Right atrium auricular region (tissue), 2 donors: ENCODE measurements at regions not wholly inside any gene's neighbourhood (a gene's known extent, or its start where the extent isn't known, plus 50 kb on each side); places are given as distances from the start of the nearest gene placed in this dataset.

Source experiments
- DNase-seq: peaks from one replicate; pipeline ENCODE4 v3.0.0-alpha.2; 2019; ENCODE audit warnings: low spot score
- H3K27ac ChIP-seq, 2 donors: fragments of 200-600 bp; sonication (generic); 1 replicate in 1 of 2; 2 replicates in 1 of 2; pipeline ENCODE4 v1.5.1; 2016 to 2019
- H3K27me3 ChIP-seq, 2 donors: fragments of 200-600 bp; sonication (generic); one replicate each; pipeline versions ENCODE4 v1.5.1 to v1.6.0; 2017 to 2019
- H3K36me3 ChIP-seq: fragments of 200-600 bp; sonication (generic); one replicate; pipeline ENCODE4 v1.5.1; 2016
- H3K4me1 ChIP-seq, 2 donors: fragments of 200-600 bp; sonication (generic); one replicate each; pipeline versions ENCODE4 v1.5.1 to v1.6.0; 2017 to 2019
- H3K4me3 ChIP-seq, 2 donors: fragments of 200-600 bp; sonication (generic); 1 replicate in 1 of 2; 2 replicates in 1 of 2; pipeline ENCODE4 v1.5.1; 2017 to 2019; ENCODE audit warnings: mild to moderate bottlenecking in 1 of 2, moderate library complexity in 1 of 2
- H3K9me3 ChIP-seq, 2 donors: fragments of 200-600 bp; sonication (generic); one replicate each; pipeline ENCODE4 v1.5.1; 2019
- TF ChIP-seq, protein P1 (sequence below), 2 donors: fragments of 200-600 bp; sonication (generic); IDR thresholded peaks; one replicate each; pipeline ENCODE4 v1.5.1; 2019; ENCODE audit warnings: antibody characterized with exemption in 2 of 2

DNA sequence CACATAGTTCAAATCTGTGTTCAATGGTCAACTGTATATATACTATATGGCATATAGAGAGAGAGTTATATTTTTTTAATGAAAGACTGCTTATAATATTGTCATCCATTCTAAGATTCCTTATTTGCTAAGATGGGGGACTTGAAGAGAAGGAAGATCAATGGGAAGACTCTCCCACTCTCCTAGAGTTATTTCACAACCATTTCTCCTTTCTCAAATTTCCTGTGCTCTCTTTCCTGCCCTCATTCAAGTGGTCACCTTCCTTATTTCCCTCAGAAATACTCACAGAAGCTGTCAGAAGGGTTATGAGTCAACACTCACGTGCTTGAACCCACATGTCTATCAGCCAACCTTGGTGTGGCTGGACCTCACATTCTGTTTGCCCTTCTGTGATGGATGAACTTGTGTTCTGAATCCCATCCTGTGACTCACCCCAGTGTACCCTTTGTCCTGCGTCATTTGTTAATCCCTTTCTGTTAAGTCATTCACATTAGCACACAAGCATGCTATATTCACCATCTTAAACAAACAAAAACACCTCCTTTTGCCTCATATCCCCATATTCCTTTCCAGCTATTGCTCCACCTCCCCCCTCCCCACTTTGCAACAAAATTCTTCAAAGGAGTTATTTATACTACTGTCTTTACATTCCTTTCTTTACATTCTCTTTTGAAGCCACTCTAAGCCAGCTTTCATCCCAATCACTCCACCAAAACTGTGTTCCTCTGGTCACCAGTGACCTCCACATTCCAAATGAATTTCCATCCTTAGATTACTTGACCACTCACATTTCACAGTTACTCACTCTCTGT lies 279.3 kb upstream of the TCF21 start:
- Histone ChIP-seq H3K4me1 (no peaks in the 10 kb centered on the region), H3K9me3 (no peaks in the 10 kb centered on the region), H3K36me3 (no peaks in the 10 kb centered on the region), H3K27me3 (no peaks in the 10 kb centered on the region), H3K4me3 (no peak overlapping the region), H3K27ac (no peak overlapping the region)
- DNase-seq = no peak
- TF ChIP-seq, protein P1, sequence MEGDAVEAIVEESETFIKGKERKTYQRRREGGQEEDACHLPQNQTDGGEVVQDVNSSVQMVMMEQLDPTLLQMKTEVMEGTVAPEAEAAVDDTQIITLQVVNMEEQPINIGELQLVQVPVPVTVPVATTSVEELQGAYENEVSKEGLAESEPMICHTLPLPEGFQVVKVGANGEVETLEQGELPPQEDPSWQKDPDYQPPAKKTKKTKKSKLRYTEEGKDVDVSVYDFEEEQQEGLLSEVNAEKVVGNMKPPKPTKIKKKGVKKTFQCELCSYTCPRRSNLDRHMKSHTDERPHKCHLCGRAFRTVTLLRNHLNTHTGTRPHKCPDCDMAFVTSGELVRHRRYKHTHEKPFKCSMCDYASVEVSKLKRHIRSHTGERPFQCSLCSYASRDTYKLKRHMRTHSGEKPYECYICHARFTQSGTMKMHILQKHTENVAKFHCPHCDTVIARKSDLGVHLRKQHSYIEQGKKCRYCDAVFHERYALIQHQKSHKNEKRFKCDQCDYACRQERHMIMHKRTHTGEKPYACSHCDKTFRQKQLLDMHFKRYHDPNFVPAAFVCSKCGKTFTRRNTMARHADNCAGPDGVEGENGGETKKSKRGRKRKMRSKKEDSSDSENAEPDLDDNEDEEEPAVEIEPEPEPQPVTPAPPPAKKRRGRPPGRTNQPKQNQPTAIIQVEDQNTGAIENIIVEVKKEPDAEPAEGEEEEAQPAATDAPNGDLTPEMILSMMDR (IDR thresholded peaks at IDR 0.05) = no peak

DNA sequence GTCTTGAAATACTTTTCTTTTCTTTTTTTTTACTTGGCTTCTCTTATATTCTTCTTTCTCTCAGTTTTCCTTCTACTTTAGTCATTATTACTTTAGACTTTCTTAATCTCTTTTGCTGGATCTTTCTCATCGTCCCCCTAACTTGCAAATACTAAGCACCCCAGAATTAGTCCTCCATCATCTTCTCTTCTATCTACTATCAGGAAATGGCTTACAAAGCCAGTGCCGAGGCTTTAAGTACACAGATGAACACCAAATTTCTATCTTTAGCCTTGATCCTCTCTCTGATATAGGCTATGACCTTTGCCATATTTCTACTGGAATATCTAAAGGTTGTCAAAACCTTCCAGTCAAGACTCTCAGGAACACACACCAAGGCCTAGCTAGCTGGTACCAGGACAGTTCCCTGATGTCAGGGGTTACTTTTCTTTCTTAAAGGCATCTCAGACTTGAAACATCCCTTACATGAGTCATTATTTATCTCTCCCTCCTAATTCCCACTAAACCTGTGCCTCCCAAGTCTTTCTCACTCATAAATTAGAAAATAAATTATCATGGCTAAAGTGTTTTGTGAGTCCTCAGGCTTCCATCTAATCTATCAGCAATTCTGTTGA lies 278.6 kb upstream of the TCF21 start:
- Histone ChIP-seq H3K9me3 (no peaks in the 10 kb centered on the region), H3K36me3 (no peaks in the 10 kb centered on the region)

DNA sequence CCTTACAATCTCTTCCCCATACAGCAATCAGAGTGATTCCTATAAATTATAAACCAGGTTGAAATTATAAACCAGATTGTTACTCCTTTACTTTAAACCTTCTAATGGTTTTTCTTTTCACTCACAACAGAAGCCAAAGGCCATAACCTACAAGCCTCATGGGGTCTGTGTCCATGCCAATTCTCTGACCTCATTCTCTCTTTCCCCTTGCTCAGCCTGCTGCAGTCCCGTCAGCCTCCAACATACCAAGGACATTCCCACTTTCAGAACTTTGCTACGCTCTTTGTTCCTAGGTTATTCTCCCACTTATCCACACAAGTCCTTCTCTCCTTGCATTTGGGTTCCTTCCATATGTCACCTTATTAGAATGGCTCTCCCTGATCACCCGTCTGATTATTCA lies 277.9 kb upstream of the TCF21 start:
- no peak for DNase-seq
- H3K9me3 ChIP-seq = no peaks in the 10 kb centered on the region
- H3K4me3 ChIP-seq = no peak overlapping the region
- no peaks in the 10 kb centered on the region for H3K36me3 ChIP-seq
- no peaks in the 10 kb centered on the region for H3K27me3 ChIP-seq
- H3K4me1 ChIP-seq = no peaks in the 10 kb centered on the region
- TF ChIP-seq, protein P1 (IDR thresholded peaks at IDR 0.05) = no peak
- H3K27ac ChIP-seq = no peak overlapping the region

More for the DNA sequence above, 278.6 kb upstream of the TCF21 start:
- no peak for DNase-seq
- H3K27me3 ChIP-seq = no peaks in the 10 kb centered on the region
- no peak overlapping the region for H3K4me3 ChIP-seq
- no peak overlapping the region for H3K27ac ChIP-seq
- TF ChIP-seq, protein P1 (IDR thresholded peaks at IDR 0.05) = no peak
- no peaks in the 10 kb centered on the region for H3K4me1 ChIP-seq

DNA sequence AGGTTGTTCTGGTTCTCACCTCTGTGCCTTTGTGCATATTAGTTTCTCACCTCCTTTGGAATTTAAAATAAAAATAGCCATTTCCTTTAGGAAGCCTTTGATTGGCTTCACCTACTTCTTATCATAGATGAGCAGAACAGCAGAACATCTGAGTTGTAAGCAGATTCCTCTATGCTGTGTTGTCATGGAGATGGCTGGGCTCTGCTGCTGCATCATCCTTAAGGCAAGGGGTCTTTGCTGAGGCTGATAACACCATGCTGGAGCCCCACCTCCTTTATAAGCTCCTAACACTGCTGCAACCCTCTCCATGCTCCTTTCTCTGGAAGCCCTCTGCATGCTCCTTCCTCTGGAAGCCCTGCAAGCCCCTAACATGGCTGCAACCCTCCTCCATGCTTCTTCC lies 276.5 kb upstream of the TCF21 start:
- TF ChIP-seq, protein P1 (IDR thresholded peaks at IDR 0.05) = no peak
- no peaks in the 10 kb centered on the region for H3K36me3 ChIP-seq
- no peaks in the 10 kb centered on the region for H3K27me3 ChIP-seq
- H3K4me1 ChIP-seq = no peaks in the 10 kb centered on the region
- no peak overlapping the region for H3K4me3 ChIP-seq
- no peak for DNase-seq
- no peak overlapping the region for H3K27ac ChIP-seq
- H3K9me3 ChIP-seq = no peaks in the 10 kb centered on the region

DNA sequence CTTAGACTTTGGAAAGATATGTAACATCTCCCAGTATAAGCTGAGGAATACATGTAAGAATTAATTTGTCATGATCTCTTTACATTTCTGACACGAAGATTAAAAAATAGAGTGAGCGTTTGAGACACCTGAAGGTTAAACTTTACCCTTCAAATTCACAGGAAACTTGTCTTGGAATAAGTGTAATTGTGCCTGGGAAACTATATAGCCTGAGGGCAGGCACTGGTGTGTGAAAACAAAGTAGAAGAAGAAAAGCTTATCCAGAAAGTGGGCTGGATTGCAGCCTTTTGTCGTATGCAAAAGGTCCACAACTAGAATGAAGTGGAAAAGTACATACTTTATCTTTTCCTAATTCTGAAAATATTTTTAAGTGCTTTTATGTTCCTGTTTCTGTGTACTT lies 275.7 kb upstream of the TCF21 start:
- TF ChIP-seq, protein P1 (IDR thresholded peaks at IDR 0.05) = no peak
- Histone ChIP-seq H3K9me3 (no peaks in the 10 kb centered on the region), H3K36me3 (no peaks in the 10 kb centered on the region), H3K27ac (no peak overlapping the region), H3K4me3 (no peak overlapping the region), H3K27me3 (no peaks in the 10 kb centered on the region), H3K4me1 (no peaks in the 10 kb centered on the region)
- no peak for DNase-seq
